Left forelimb (tissue), 1 donor: ENCODE measurements at regions not wholly inside any gene's neighbourhood (a gene's known extent, or its start where the extent isn't known, plus 50 kb on each side); places are given as distances from the start of the nearest gene placed in this dataset.

Source experiments
- DNase-seq: peaks from one replicate; pipeline ENCODE4 v3.0.0-alpha.2; 2018; ENCODE audit warnings: low spot score

- no peak for DNase-seq
Measured at GRCh38 chr5:74231697-74232096, 408.8 kb downstream of the ENC1 start.

DNA sequence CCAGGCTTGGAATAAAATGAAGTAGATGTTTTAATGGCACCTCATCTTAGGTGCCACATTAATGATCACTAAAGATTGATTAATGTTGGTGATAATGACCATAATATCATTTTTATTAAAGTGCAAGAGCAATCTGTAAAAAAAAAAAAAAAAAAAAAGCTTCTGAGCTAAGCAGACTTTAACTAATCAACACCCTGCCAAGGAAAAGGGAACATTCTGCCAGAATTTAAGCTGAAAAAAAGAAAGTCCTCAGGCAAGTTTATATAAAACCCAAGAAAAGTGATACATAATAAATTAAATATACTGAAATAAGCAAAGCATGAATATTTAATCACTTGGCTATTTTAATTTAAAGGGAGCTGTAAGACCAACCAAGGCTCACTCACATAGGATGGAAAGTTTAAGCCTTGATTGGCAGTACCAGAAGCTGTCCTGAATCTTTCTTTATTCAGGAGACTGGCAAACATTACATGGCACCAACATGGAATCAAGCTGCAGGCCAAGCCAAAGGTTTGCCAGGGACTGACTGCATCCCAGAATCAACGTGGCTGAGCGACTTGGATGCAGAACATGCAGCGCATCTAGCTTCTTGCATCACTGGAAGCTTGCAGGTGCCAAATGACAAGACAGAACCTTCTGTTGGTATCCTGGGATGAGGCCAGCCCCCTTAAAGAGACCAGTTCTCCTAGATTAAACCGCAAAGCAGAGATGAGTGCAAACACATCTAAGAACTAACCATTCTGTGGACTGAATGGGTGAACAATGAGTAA lies 413.6 kb downstream of the ENC1 start:
- no peak for DNase-seq

GRCh38 chr5:74225587-74225986 lies 414.9 kb downstream of the ENC1 start:
- DNase-seq, result no peak

DNA sequence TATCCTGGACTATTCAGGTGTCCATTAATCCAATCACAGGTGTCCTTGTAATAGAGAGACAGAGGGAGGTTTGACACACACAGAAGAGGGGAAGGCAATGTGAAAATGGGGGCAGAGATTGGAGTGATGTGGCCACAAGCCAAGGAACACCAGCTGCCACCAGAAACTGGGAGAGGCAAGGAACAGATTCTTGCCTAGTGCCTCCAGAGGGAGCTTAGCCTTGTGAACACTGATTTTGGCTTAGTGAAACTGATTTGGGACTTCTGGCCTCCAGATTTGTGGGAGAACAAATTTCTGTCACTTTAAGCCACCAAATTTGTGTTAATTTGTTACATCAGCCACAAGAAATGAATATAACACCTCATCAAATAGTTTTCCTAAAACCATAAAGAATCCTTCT lies 416.2 kb downstream of the ENC1 start:
- DNase-seq, result no peak

DNA sequence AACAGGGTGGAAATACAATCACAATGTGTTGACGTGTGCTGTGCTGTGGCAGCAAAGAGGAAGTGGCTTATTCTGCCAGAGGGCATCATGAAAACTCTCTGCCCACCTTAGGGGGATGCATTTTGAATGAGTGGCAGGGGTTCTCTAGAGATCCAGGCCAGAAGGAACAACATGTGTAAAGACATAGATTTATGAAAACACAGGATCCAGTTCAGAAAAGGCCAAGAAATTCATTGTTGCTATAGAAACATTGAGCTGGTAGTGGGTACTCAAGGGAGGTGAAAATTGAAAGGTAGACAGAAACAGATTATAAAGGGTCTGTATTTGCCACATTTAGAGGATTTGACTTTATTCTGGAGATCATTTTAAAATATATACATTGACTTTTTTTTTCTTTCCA lies 417.7 kb downstream of the ENC1 start:
- no peak for DNase-seq

- no peak for DNase-seq
Measured at GRCh38 chr5:74221413-74221812, 419.1 kb downstream of the ENC1 start.

DNA sequence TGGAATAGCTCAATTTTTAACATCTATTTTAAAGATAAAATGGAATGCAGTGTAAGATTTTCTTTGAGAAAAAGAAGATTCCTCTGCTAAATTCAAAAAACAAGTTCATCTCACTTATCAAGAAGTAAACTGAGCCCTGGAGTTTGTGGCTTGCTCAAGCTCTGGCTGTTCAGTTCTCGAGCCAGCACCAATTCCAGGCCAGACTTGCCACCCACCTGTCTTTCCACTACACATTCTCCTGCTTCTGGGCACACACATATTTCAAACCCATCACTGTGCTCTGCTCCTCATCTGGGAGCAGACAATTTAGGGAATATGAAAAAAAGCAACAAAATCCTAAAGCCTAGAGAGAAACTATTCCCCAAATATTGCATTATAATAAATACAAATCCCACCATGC lies 424.5 kb downstream of the ENC1 start:
- no peak for DNase-seq

DNA sequence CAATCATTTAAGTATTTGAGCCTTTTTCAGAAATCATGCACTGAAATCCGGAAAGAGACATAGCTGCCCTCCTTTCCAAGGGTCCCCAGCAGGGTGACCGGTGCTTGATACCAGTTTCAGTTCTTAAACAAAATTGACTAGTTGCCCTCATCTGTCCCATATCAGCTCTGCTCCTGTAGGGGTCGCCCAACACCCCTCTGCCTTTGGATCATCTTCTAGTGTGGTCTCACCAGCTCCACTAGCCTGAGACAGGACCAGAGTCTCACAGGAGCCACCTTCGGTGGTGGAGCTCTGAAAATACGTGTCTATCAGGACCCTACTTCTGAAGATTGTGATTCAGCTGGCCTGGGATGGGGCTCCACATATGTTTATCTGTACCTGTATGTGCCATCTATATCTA lies 428.2 kb downstream of the ENC1 start:
- DNase-seq, result no peak

DNA sequence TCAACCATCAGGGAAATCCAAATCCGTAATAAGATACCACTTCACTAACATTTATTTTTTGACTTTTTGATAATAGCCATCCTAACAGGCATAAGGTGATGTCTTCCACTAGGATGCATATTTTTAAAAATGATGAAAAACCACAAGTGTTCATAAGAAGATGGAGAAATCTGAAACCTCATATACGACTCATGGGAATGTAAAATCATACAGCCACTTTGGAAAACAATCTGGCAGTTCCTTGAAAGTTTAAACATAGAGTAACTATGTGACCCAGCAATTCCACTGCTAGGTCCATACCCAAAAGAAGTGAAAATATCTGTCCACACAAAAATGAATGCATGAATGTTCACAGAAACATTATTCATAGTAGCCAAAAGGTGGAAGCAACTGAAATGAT lies 431.0 kb downstream of the ENC1 start:
- DNase-seq, result no peak

DNA sequence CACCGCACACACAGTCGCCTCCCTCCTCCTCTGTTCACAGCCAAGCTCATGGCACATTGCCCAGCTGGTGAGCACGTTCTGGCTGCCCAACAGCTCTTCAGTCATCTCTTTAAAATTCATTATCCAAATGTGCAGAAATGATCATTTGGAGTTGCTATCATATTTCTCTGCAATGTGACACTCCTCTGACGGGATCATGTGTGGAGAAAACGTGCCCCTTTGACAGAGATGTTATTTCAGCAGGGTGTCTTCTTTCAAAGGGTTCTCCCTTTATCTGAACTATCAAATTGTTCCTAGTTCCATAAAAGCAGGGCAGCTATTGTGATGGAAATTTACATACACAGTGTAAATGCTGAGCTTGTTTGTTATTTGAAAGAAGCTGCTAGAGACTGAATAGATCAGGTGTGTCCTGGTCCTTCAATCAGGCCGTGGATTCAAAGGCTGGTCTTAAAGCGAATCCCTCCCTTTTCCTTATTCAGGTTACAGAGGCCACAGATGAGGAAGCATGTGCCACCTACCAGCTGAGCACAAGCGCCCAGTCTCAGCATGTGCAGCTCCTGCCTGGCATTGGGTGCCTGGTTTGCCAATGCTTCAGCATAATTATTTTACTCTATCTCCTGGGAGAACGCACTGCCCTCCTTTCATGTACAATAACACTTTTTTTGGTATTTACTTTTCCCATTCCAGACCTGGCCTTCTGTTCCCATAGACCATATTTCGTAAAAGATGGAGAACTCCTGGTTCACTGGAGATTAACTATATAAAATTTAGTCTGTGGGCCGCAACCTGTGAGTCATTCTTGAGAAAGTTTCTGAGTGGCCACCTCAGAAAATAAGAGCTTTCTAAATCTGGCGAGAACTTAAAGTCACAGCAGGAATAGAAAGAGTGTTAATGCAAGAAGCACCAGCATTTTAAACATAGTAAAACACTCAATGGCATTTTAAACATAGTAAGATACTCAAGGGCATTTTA lies 433.7 kb downstream of the ENC1 start:
- peak; percentile 76 for DNase-seq

- DNase-seq, result no peak
Measured at GRCh38 chr5:74205767-74206578, 434.6 kb downstream of the ENC1 start.

- DNase-seq, result no peak
Measured at GRCh38 chr5:74201334-74202081, 439.0 kb downstream of the ENC1 start.

DNA sequence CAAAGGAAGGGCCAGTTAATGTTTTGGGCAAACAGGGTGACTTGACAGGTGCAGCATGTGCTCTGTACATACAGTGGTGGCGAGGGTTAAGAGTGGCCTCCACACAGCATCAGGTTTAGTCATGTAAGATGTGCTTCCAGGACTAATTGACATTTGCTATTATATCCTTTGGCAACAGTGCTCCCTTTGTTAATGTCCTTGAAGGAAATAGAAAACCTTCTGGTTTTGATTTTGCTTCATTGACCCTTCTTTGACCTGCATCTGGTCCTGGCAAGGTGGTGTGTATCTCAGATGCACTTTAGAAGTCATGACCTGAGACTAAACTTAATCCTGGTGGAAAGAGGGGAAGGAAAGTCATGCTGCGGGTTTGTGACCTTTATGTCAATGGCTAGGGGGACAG lies 440.0 kb downstream of the ENC1 start:
- DNase-seq, result no peak

DNA sequence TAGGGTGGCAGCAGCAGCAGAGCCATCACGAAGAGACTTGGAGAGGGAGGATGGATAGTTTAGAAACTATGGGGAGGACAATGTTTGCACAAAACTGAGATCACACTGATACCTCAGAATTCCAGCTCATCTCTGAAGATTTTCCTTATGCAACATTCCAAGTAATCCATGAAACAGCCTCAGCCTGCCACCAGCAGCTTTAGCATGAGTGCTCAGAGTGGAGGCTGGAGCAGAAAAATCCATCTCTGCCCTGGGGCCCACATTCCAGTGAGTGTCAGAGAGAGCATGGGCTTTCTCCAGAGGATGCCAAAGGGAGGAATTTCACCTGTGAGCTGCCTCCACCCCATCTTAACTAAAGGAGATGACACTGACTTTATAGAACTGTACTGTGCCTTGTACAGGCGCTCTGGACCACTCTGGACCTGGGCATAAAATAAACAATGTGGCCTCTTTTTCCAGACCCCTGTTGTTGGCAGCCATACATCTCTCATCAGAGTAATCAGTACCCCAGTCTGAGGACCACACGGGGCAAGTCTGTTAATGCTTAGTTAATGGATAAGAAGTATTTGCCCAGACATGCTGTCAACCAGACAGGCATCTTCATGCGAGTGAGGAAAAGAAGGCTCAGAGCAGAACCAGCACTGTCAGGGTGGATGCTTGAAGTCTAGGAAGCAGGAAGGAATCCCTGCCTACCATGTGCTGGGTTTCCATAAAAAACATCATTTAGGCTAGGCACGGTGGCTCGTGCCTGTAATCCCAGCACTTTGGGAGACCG lies 440.9 kb downstream of the ENC1 start:
- no peak for DNase-seq

DNA sequence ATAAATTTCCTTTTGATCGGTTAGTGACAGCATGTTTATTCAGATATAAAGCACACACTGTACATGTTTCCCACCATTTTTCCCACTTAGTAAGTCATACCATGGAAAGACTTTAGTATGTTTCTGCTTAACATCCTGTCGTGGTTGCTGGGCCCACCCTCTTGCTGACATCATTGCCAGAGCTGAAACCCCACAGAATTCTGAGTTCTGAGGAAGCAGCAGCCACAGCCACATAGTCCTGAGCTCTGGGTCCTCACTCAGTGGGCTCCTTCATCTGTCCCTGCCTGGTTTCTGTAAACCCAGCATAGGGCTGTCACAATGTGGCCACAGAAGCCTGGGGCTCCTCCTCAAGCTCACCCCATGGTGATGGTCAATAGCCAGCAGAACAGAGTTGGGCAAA lies 441.5 kb downstream of the ENC1 start:
- DNase-seq, result no peak

GRCh38 chr5:74198156-74198555 lies 442.4 kb downstream of the ENC1 start:
- no peak for DNase-seq

DNA sequence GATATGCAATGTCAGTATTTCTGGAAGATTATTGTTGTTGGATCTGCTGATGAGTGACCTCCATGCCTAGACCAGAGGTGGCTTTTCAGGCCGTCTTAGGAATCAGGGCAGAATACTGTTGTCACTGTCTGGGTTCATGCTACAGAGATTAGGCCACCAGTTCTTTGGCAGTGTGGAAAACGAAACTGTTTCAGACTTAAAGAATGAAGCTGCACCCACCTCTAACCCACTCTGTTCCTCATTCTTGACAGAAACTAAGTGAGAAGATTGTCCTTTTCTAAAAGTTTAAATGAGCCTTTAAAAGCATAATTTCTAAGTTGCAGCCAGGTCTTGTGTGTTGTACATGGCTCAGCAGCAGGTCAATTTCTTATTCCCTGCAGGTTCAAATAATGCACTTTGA lies 444.3 kb downstream of the ENC1 start:
- DNase-seq, result no peak

DNA sequence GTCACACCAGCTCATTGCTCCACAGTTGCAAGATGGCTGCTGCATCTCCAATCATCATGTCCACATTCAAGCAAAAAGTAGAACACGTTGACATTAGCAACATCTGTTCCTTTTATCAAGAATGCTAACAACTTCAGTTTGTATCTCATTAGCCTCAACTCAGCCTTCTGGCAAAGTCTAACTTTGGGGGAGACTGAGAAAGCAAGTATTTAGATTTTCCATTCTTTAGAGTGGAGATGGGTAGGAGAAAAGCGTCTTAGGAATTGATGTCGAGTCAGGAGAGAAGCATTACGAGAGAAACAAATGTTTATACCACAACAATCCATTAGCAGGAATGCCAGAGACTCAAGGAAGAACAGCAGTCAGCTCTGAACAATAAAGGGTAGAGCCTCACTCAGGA lies 446.3 kb downstream of the ENC1 start:
- DNase-seq, result no peak

GRCh38 chr5:74192606-74193299 lies 447.8 kb downstream of the ENC1 start:
- DNase-seq, result no peak
